HepG2 (cell line): ENCODE measurements at regions not wholly inside any gene's neighbourhood (a gene's known extent, or its start where the extent isn't known, plus 50 kb on each side); places are given as distances from the start of the nearest gene placed in this dataset.

Experiments used
- ATAD3A ChIP-seq: sonication (generic); formaldehyde crosslinking; IDR thresholded peaks from 2 replicates; pipeline ENCODE4 v1.4.0; 2020; ENCODE audit warnings: missing genetic modification reagents
- DBP ChIP-seq: sonication (generic); formaldehyde crosslinking; IDR thresholded peaks from 2 replicates; pipeline ENCODE4 v1.4.0; 2020; ENCODE audit warnings: missing genetic modification reagents; ENCODE audit errors: not compliant biosample characterization
- NCOR1 ChIP-seq: fragments of 200-600 bp; sonication (generic); IDR thresholded peaks from 2 replicates; pipeline ENCODE4 v1.7.0; 2017; ENCODE audit warnings: antibody characterized with exemption, low read length, borderline replicate concordance
- POLR2AphosphoS2 ChIP-seq: IDR thresholded peaks from 2 replicates; pipeline ENCODE4 v1.6.1; 2011; ENCODE audit warnings: low read depth, low read length, improper control_type of control experiment
- POLR2AphosphoS5 ChIP-seq: IDR thresholded peaks from 2 replicates; pipeline ENCODE4 v1.6.1; 2012; ENCODE audit warnings: low read depth, low read length
- RELA ChIP-seq: sonication (generic); formaldehyde crosslinking; IDR thresholded peaks from 2 replicates; pipeline ENCODE4 v1.4.0; 2020; ENCODE audit warnings: missing genetic modification reagents
- REPIN1 ChIP-seq: sonication (generic); formaldehyde crosslinking; IDR thresholded peaks from 2 replicates; pipeline ENCODE4 v1.8.0; 2022; ENCODE audit warnings: missing genetic modification reagents, low read depth, mild to moderate bottlenecking, borderline replicate concordance
- SP140L ChIP-seq: sonication (generic); formaldehyde crosslinking; IDR thresholded peaks from 2 replicates; pipeline ENCODE4 v1.4.0; 2020; ENCODE audit warnings: missing genetic modification reagents, borderline replicate concordance
- SP2 ChIP-seq: sonication (generic); formaldehyde crosslinking; IDR thresholded peaks from 2 replicates; pipeline ENCODE4 v1.5.1; 2020; ENCODE audit warnings: mild to moderate bottlenecking, missing genetic modification reagents
- TBP ChIP-seq: sonication (generic); formaldehyde crosslinking; IDR thresholded peaks from 2 replicates; pipeline ENCODE4 v1.5.0; 2020; ENCODE audit warnings: missing genetic modification reagents
- XBP1 ChIP-seq: sonication (generic); formaldehyde crosslinking; IDR thresholded peaks from 2 replicates; pipeline ENCODE4 v1.5.0; 2020; ENCODE audit warnings: missing genetic modification reagents
- YEATS4 ChIP-seq: sonication (generic); formaldehyde crosslinking; IDR thresholded peaks from 2 replicates; pipeline ENCODE4 v1.4.0; 2020; ENCODE audit warnings: missing genetic modification reagents, borderline replicate concordance
- ZBTB42 ChIP-seq: sonication (generic); formaldehyde crosslinking; IDR thresholded peaks from 2 replicates; pipeline ENCODE4 v1.5.0; 2020; ENCODE audit warnings: mild to moderate bottlenecking, missing genetic modification reagents
- ZBTB43 ChIP-seq: sonication (generic); formaldehyde crosslinking; conservative IDR thresholded peaks from 2 replicates; pipeline ENCODE4 v1.4.0; 2020; ENCODE audit warnings: missing genetic modification reagents
- ZC3H13 ChIP-seq: sonication (generic); formaldehyde crosslinking; IDR thresholded peaks from 2 replicates; pipeline ENCODE4 v1.8.1; 2023; ENCODE audit warnings: mild to moderate bottlenecking, missing genetic modification reagents, moderate library complexity
- ZIK1 ChIP-seq: sonication (generic); formaldehyde crosslinking; IDR thresholded peaks from 2 replicates; pipeline ENCODE4 v1.5.0; 2020; ENCODE audit warnings: mild to moderate bottlenecking, low read depth, missing genetic modification reagents, borderline replicate concordance
- ZNF17 ChIP-seq: sonication (generic); formaldehyde crosslinking; IDR thresholded peaks from 2 replicates; pipeline ENCODE4 v1.5.0; 2020; ENCODE audit warnings: mild to moderate bottlenecking, missing genetic modification reagents
- ZNF3 ChIP-seq: IDR thresholded peaks from 2 replicates; pipeline ENCODE4 v1.7.0; 2017; ENCODE audit warnings: inconsistent platforms
- ZNF326 ChIP-seq: sonication (generic); formaldehyde crosslinking; IDR thresholded peaks from 2 replicates; pipeline ENCODE4 v1.4.0; 2020; ENCODE audit warnings: missing genetic modification reagents, borderline replicate concordance
- ZNF564 ChIP-seq: sonication (generic); formaldehyde crosslinking; IDR thresholded peaks from 2 replicates; pipeline ENCODE4 v1.8.1; 2023; ENCODE audit warnings: mild to moderate bottlenecking, missing genetic modification reagents
- ZNF576 ChIP-seq: sonication (generic); formaldehyde crosslinking; IDR thresholded peaks from 2 replicates; pipeline ENCODE4 v1.4.0; 2020; ENCODE audit warnings: mild to moderate bottlenecking, missing genetic modification reagents
- ZNF589 ChIP-seq: sonication (generic); formaldehyde crosslinking; conservative IDR thresholded peaks from 2 replicates; pipeline ENCODE4 v1.8.0; 2022; ENCODE audit warnings: mild to moderate bottlenecking, moderate library complexity, missing genetic modification reagents
- ZNF605 ChIP-seq: sonication (generic); formaldehyde crosslinking; IDR thresholded peaks from 2 replicates; pipeline ENCODE4 v1.8.0; 2022; ENCODE audit warnings: mild to moderate bottlenecking, missing genetic modification reagents
- ZNF646 ChIP-seq: sonication (generic); formaldehyde crosslinking; IDR thresholded peaks from 2 replicates; pipeline ENCODE4 v1.9.0; 2021; ENCODE audit warnings: mild to moderate bottlenecking, missing genetic modification reagents
- ZSCAN12 ChIP-seq: sonication (generic); formaldehyde crosslinking; IDR thresholded peaks from 2 replicates; pipeline ENCODE4 v1.9.0; 2021; ENCODE audit warnings: mild to moderate bottlenecking, missing genetic modification reagents

GRCh38 chr4:189364032-189364449 lies 576.6 kb upstream of the FRG1 start (continued):
- TF ChIP-seq NCOR1 (no peak), ZSCAN12 (CRISPR knock-in tag) (no peak), ZNF605 (CRISPR knock-in tag) (no peak), ZNF589 (no peak), YEATS4 (CRISPR knock-in tag) (0 out of 2 replicates have a peak, but pooled peaks have one; percentile 29), ZNF646 (CRISPR knock-in tag) (peak; percentile 71; the same call in 1 of the 2 replicates), XBP1 (CRISPR knock-in tag) (no peak), SP2 (CRISPR knock-in tag) (no peak), ZNF3 (no peak), ZBTB43 (CRISPR knock-in tag) (no peak), DBP (no peak), SP140L (CRISPR knock-in tag) (no peak), REPIN1 (CRISPR knock-in tag) (no peak), POLR2AphosphoS2 (no peak), ZNF564 (CRISPR knock-in tag) (0 out of 2 replicates have a peak, but pooled peaks have one; percentile 46), ATAD3A (CRISPR knock-in tag) (no peak), ZC3H13 (no peak), ZIK1 (no peak), ZNF576 (CRISPR knock-in tag) (no peak), TBP (no peak), ZNF17 (CRISPR knock-in tag) (no peak), ZNF326 (CRISPR knock-in tag) (no peak), RELA (CRISPR knock-in tag) (no peak), POLR2AphosphoS5 (peak; percentile 48), ZBTB42 (CRISPR knock-in tag) (no peak)
